Right renal cortex interstitium (tissue), 3 donors: ENCODE measurements at regions not wholly inside any gene's neighbourhood (a gene's known extent, or its start where the extent isn't known, plus 50 kb on each side); places are given as distances from the start of the nearest gene placed in this dataset.
A peak's percentile ranks its signal among the peaks of the same experiment; 100 is the strongest.

Experiments used
- DNase-seq, 3 donors: peaks; one replicate each; pipeline ENCODE4 v3.0.0-alpha.2; 2013; ENCODE audit warnings: low read depth in 3 of 3, low spot score in 2 of 3

DNA sequence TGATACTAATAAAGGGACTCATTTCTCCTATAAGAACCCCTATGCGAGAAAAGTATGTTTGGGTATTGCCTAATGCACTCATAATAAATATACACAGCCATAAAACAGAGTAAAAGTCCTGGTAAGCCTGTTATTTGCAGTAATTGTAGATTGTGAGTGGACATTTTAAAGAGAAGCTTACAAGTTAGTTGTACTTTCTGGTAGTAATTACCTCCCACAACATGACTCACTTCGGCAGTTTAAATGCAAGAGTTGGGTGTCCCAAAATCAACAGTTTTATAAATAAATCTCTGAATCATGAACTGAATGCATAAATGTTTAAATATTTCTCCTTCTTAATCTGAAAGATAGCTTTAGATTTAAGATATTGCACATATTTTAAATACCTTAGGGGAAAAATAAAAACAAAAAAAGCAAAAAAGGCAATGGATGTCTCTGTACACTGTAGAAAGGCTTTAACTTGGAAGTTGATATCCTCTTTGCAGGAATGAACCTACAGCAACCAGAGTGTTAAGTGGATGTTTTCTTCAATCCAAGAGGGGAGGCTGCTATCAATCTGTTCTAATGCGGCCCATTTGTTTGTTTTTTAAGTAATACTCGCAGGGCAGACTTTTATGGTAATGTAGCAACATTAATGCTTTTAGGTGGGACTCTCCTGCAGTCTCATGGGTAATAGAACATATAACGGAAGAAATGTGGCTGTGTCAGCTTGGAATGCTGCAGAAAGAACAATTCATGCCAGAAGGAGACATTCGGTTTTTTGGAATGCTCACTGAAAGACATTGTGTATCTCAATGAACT, 57.3 kb upstream of the ZEB1 start:
- peak; percentile 20 to 44 (median 37) for DNase-seq

DNA sequence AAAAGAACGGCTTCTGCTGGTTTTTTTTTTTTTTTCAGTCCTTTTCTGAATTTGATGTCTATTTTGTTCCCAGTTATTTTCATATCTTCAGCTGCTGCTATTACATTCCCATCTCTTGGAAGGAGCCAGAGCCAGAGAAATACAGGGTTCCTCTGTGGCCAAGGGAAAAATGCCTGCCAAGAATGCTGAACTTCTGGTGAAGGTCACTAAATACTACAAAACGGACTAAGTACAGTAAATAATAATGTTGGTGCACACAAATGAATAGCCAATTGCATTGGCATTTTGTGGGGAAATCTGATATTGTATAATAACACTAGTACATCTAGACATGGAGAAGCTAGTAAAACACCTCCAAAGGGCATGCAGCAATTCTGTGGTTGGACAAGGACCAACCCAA, 56.3 kb upstream of the ZEB1 start:
- DNase-seq, result no peak

DNA sequence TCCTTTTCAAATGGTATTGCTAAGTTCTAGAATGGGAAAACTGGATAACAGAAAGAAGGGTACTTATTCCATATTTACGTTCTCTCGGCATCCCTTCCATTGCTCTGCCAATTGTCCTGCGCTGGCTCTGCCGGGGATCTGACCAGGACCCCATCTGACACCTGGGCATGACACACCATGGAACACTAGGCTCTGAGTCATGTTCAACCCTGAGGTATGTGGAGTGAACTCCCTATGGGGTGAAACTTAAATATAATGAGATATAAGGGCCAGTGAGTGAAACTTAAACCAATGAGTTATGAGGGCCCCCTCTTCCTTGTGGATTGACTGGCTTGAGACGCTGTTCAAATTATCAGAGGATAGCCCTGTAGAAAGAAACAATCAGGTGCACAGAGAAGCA, 55.1 kb upstream of the ZEB1 start:
- DNase-seq, result no peak

DNA sequence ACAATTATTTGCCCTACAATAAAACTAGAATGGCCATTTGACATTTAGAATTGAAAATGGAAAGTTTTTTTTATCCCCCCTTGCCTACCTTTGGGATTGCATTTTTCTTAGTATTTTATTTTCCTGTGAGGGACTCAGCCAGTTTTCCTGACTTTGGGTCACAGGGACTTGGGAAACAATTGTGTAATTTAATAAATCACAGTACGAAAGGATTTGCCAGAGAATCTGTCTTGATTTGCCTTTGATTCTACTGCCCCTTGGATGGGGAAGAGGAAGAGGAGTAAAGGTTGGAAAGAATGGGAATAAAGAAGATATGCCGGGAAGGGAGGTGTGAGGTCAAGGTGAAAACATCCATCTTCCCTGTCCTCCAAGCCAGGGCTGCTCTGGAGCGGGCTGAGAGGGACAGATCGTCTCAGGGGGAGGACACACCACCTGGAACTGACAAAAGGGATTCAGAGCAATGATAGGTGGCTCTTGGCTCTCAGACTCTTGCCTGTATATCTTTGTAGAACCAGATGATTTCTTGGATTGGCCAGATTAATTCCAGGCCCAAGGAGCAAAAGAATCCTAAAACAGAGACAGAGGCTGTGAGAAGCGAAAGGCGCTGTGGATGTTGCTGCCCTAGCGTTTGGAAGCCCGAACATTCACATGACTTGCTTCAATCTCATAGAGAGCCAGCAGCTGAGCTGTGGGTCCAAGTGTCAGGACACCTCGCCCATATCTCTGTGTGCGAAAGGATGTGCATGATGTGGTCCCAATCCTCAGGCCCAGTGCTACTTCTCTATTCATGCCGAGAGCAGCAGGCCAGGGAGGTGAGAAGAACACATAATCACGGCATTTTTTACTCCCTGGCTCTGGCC, 50.3 kb upstream of the ZEB1 start:
- DNase-seq, result no peak
